HG03066 (cell line): ENCODE measurements at regions not wholly inside any gene's neighbourhood (a gene's known extent, or its start where the extent isn't known, plus 50 kb on each side); places are given as distances from the start of the nearest gene placed in this dataset.

Experiments used
- ATAC-seq: cut with Tn5 transposase; IDR thresholded peaks from one replicate; pipeline ENCODE4 v1.9.1; 2021; ENCODE audit warnings: low read depth; ENCODE audit not compliant: unreplicated experiment

- no peak for ATAC-seq
These were observed 484.8 kb upstream of the UBE2E3 start for GRCh38 chr2:180495606-180496005.

GRCh38 chr2:180494286-180494685, 486.1 kb upstream of the UBE2E3 start:
- ATAC-seq = no peak

- no peak for ATAC-seq
These were observed 475.6 kb upstream of the CWC22 start for GRCh38 chr2:180482696-180483095.

GRCh38 chr2:180481998-180482397, 474.9 kb upstream of the CWC22 start:
- no peak for ATAC-seq

GRCh38 chr2:180478883-180479282, 471.8 kb upstream of the CWC22 start:
- ATAC-seq = no peak

- ATAC-seq = no peak
These were observed 467.6 kb upstream of the CWC22 start for GRCh38 chr2:180474716-180475115.

GRCh38 chr2:180473456-180473855, 466.4 kb upstream of the CWC22 start:
- ATAC-seq = no peak

GRCh38 chr2:180472133-180472532, 465.0 kb upstream of the CWC22 start:
- ATAC-seq = no peak

- no peak for ATAC-seq
These were observed 456.5 kb upstream of the CWC22 start for GRCh38 chr2:180463608-180464007.

- ATAC-seq = no peak
These were observed 454.7 kb upstream of the CWC22 start for GRCh38 chr2:180461761-180462160.

GRCh38 chr2:180456801-180457200, 449.7 kb upstream of the CWC22 start:
- no peak for ATAC-seq

- no peak for ATAC-seq
These were observed 443.7 kb upstream of the CWC22 start for GRCh38 chr2:180450841-180451240.

- no peak for ATAC-seq
These were observed 442.2 kb upstream of the CWC22 start for GRCh38 chr2:180449171-180449915.

- ATAC-seq = no peak
These were observed 439.4 kb upstream of the CWC22 start for GRCh38 chr2:180446492-180446891.

- no peak for ATAC-seq
These were observed 436.8 kb upstream of the CWC22 start for GRCh38 chr2:180443888-180444287.

- ATAC-seq = no peak
These were observed 436.0 kb upstream of the CWC22 start for GRCh38 chr2:180442860-180443644.

- no peak for ATAC-seq
These were observed 412.1 kb upstream of the CWC22 start for GRCh38 chr2:180419212-180419611.

GRCh38 chr2:180416627-180417026, 409.5 kb upstream of the CWC22 start:
- ATAC-seq = no peak

GRCh38 chr2:180413336-180413735, 406.2 kb upstream of the CWC22 start:
- no peak for ATAC-seq

GRCh38 chr2:180412219-180412618, 405.1 kb upstream of the CWC22 start:
- peak; percentile 44 for ATAC-seq

- ATAC-seq = peak; percentile 57
These were observed 404.6 kb upstream of the CWC22 start for GRCh38 chr2:180411661-180412060.

- no peak for ATAC-seq
These were observed 399.6 kb upstream of the CWC22 start for GRCh38 chr2:180406687-180407086.
